K562 (cell line): ENCODE measurements at regions not wholly inside any gene's neighbourhood (a gene's known extent, or its start where the extent isn't known, plus 50 kb on each side); places are given as distances from the start of the nearest gene placed in this dataset.

Experiments used
- GABPB1 ChIP-seq: sonication (generic); formaldehyde crosslinking; IDR thresholded peaks from 2 replicates; pipeline ENCODE4 v1.8.0; 2022; ENCODE audit warnings: mild to moderate bottlenecking, missing genetic modification reagents
- GMEB1 ChIP-seq: fragments of 250-450 bp; sonication (Bioruptor Pico); IDR thresholded peaks from 2 replicates; pipeline ENCODE4 v1.4.0; 2020; ENCODE audit warnings: mild to moderate bottlenecking
- PHB2 ChIP-seq: fragments of 450-650 bp; IDR thresholded peaks from 2 replicates; pipeline ENCODE4 v1.6.1; 2017; ENCODE audit warnings: low read depth
- RNF219 ChIP-seq: fragments of 250-450 bp; sonication (Bioruptor Pico); IDR thresholded peaks from 2 replicates; pipeline ENCODE4 v1.5.0; 2022; ENCODE audit warnings: mild to moderate bottlenecking
- SIRT6 ChIP-seq: IDR thresholded peaks from one replicate; pipeline ENCODE4 v1.6.1; 2012; ENCODE audit warnings: low read depth, mild to moderate bottlenecking, control low read depth, inconsistent platforms, low read length, moderate library complexity
- ZBTB26 ChIP-seq: fragments of 450-650 bp; formaldehyde crosslinking; IDR thresholded peaks from 2 replicates; pipeline ENCODE4 v1.4.0; 2022; ENCODE audit warnings: missing genetic modification characterization
- ZNF398 ChIP-seq: fragments of 250-450 bp; sonication (Bioruptor Pico); IDR thresholded peaks from 2 replicates; pipeline ENCODE4 v1.8.0; 2021; ENCODE audit warnings: moderate library complexity, mild to moderate bottlenecking, inconsistent platforms

- TF ChIP-seq RNF219 (CRISPR knock-in tag) (no peak), ZBTB26 (CRISPR knock-in tag) (no peak), SIRT6 (no peak), GMEB1 (CRISPR knock-in tag) (no peak), PHB2 (no peak), GABPB1 (CRISPR knock-in tag) (no peak), ZNF398 (CRISPR knock-in tag) (no peak)
Observed at GRCh38 chr21:16095005-16095404, 365.2 kb downstream of the USP25 start (continued).
